Smooth muscle cell (in vitro differentiated cells): ENCODE measurements at regions not wholly inside any gene's neighbourhood (a gene's known extent, or its start where the extent isn't known, plus 50 kb on each side); places are given as distances from the start of the nearest gene placed in this dataset.

Source experiments
- DNase-seq: peaks from one replicate; lab custom pipeline; 2025; ENCODE audit not compliant: unreplicated experiment; lab: John Stamatoyannopoulos, UW
- H2AFZ ChIP-seq: fragments of 200-600 bp; sonication (generic); 2 replicates; pipeline ENCODE4 v1.6.0; 2016; ENCODE audit warnings: antibody characterized with exemption, low read depth, mild to moderate bottlenecking
- H3F3A ChIP-seq: fragments of 200-600 bp; sonication (generic); 2 replicates; pipeline ENCODE4 v1.6.0; 2017; ENCODE audit warnings: antibody characterized with exemption, low read depth
- H3K27ac ChIP-seq: fragments of 200-600 bp; sonication (generic); 2 replicates; pipeline ENCODE4 v1.5.1; 2016; ENCODE audit warnings: low read depth, mild to moderate bottlenecking
- H3K27me3 ChIP-seq: fragments of 200-600 bp; sonication (generic); 2 replicates; pipeline ENCODE4 v1.6.1; 2016; ENCODE audit warnings: low read depth, mild to moderate bottlenecking
- H3K36me3 ChIP-seq: fragments of 200-600 bp; sonication (generic); 2 replicates; pipeline ENCODE4 v1.5.1; 2016; ENCODE audit warnings: low read depth
- H3K4me1 ChIP-seq: fragments of 200-600 bp; sonication (generic); 2 replicates; pipeline ENCODE4 v1.5.1; 2016; ENCODE audit warnings: low read depth
- H3K4me2 ChIP-seq: fragments of 200-600 bp; sonication (generic); 2 replicates; pipeline ENCODE4 v1.6.0; 2016; ENCODE audit warnings: mild to moderate bottlenecking
- H3K4me3 ChIP-seq: fragments of 200-600 bp; sonication (generic); 2 replicates; pipeline ENCODE4 v1.5.1; 2016; ENCODE audit warnings: mild to moderate bottlenecking
- H3K79me2 ChIP-seq: fragments of 200-600 bp; sonication (generic); 2 replicates; pipeline ENCODE4 v1.6.0; 2016; ENCODE audit warnings: low read depth, mild to moderate bottlenecking
- H3K9ac ChIP-seq: fragments of 200-600 bp; sonication (generic); 2 replicates; pipeline ENCODE4 v1.6.0; 2016; ENCODE audit warnings: low read depth
- H3K9me3 ChIP-seq: fragments of 200-600 bp; sonication (generic); replicated peaks from 2 replicates; pipeline ENCODE4 v1.5.1; 2016; ENCODE audit warnings: low read depth
- H4K20me1 ChIP-seq: fragments of 200-600 bp; sonication (generic); 2 replicates; pipeline ENCODE4 v1.6.0; 2016; ENCODE audit warnings: low read depth
- WGBS: methylation state at CpG from one replicate; pipeline ENCODE4 v1.1.7; 2016; ENCODE audit warnings: low lambda C conversion rate; 5-methylcytosine and 5-hydroxymethylcytosine counted together
- TF ChIP-seq, protein P1 (sequence below): fragments of 200-600 bp; sonication (generic); IDR thresholded peaks from 2 replicates; pipeline ENCODE4 v1.5.1; 2017; ENCODE audit warnings: borderline replicate concordance, mild to moderate bottlenecking, antibody characterized with exemption; ENCODE audit not compliant: insufficient read depth, poor library complexity, severe bottlenecking

DNA sequence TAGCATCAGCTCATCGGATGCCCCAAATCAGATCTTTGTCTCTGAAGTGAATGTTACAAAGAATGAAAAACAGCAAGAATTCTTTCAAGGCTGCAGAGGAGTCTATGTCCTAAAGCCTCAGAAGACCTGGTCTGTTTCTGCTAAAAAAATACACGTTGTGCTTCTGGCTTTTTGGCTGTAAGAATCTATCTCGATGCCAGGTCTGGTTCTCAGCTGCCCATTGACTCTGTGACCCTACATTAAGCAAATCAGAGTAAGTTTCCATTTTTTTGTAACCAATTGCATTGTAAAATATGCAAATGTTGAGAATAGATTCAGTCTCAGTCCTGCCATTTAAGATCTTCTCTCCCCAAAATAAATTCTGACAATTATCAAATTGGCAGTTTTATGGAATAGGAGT, 705.4 kb downstream of the RFPL4B start:
- WGBS: 62% methylated on average over 3 of the region's 3 CpGs
- H3K79me2 ChIP-seq: no peaks in the 10 kb centered on the region
- DNase-seq: no peak
- H3K4me3 ChIP-seq: no peak overlapping the region
- no peaks in the 10 kb centered on the region for H3K9me3 ChIP-seq
- H3K27ac ChIP-seq: no peak overlapping the region
- H4K20me1 ChIP-seq: no peaks in the 10 kb centered on the region
- H3K4me1 ChIP-seq: peaks cover 31% of the 10 kb centered on the region
- H3K4me2 ChIP-seq: no peak overlapping the region
- no peaks in the 10 kb centered on the region for H3K36me3 ChIP-seq
- TF ChIP-seq, protein P1, sequence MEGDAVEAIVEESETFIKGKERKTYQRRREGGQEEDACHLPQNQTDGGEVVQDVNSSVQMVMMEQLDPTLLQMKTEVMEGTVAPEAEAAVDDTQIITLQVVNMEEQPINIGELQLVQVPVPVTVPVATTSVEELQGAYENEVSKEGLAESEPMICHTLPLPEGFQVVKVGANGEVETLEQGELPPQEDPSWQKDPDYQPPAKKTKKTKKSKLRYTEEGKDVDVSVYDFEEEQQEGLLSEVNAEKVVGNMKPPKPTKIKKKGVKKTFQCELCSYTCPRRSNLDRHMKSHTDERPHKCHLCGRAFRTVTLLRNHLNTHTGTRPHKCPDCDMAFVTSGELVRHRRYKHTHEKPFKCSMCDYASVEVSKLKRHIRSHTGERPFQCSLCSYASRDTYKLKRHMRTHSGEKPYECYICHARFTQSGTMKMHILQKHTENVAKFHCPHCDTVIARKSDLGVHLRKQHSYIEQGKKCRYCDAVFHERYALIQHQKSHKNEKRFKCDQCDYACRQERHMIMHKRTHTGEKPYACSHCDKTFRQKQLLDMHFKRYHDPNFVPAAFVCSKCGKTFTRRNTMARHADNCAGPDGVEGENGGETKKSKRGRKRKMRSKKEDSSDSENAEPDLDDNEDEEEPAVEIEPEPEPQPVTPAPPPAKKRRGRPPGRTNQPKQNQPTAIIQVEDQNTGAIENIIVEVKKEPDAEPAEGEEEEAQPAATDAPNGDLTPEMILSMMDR: no peak
- peak overlapping the region; percentile 42 for H2AFZ ChIP-seq
- H3K9ac ChIP-seq: no peak overlapping the region
- no peaks in the 10 kb centered on the region for H3F3A ChIP-seq
- no peaks in the 10 kb centered on the region for H3K27me3 ChIP-seq

DNA sequence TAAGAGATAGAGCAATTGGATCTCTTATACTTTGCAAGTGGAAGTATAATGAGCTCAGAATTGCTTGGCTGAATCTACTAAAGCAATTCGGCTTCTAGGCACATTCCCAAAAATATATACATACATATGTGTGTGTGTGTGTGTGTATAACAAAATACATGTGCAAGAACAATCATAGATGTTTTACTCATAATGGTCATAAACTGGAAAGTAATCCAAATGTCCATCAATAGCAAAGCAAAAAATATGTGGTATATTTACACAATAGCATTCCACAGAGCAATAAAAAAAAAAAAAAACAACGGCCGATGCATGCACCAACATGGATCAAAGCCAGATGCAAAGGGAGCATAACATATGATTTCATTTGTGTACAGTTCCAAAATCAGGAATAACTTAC, 707.9 kb downstream of the RFPL4B start:
- WGBS: 89% methylated on average over 3 of the region's 3 CpGs
- Histone ChIP-seq H3K36me3 (no peaks in the 10 kb centered on the region), H3F3A (no peaks in the 10 kb centered on the region), H3K9me3 (no peaks in the 10 kb centered on the region), H2AFZ (no peak overlapping the region), H3K9ac (no peak overlapping the region), H3K4me3 (no peak overlapping the region), H3K4me1 (peaks cover 21% of the 10 kb centered on the region), H3K4me2 (no peak overlapping the region), H3K27ac (no peak overlapping the region), H4K20me1 (no peaks in the 10 kb centered on the region), H3K27me3 (no peaks in the 10 kb centered on the region), H3K79me2 (no peaks in the 10 kb centered on the region)
- no peak for DNase-seq
- TF ChIP-seq, protein P1: no peak

GRCh38 chr6:113055998-113056397, 708.9 kb downstream of the RFPL4B start:
- no peak for DNase-seq
- H3K9ac ChIP-seq: no peak overlapping the region
- WGBS: 0% methylated on average over 1 of the region's 1 CpG
- TF ChIP-seq, protein P1: no peak
- H4K20me1 ChIP-seq: no peaks in the 10 kb centered on the region
- H3K4me2 ChIP-seq: no peak overlapping the region
- peaks cover 12% of the 10 kb centered on the region for H3K4me1 ChIP-seq
- no peaks in the 10 kb centered on the region for H3F3A ChIP-seq
- H3K79me2 ChIP-seq: no peaks in the 10 kb centered on the region
- no peak overlapping the region for H3K4me3 ChIP-seq
- no peak overlapping the region for H2AFZ ChIP-seq
- H3K27ac ChIP-seq: no peak overlapping the region
- no peaks in the 10 kb centered on the region for H3K9me3 ChIP-seq
- H3K36me3 ChIP-seq: no peaks in the 10 kb centered on the region
- no peaks in the 10 kb centered on the region for H3K27me3 ChIP-seq

DNA sequence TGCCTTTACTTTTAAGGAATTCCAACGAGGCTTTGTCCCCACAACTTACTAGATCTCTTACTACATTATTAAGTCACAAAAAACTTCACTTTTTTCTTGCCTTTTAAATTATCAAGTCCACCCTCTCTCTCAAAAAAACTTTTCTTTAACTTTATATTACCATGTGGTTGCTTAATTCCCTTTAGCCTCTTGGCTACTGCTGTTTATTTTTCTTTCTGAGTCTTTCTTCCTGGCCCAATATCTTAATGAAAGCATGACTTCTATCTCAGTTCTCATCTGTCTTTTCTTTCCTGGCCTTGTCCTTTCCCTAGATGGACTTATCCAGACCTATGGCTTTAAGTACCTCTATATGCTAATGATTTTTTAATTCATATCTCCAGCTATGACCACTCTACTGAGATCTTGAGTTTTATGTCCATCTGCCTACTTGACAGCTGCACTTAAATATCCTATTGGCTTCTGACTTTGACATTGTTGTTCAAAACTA, 710.5 kb downstream of the RFPL4B start:
- 53% methylated on average over 1 of the region's 1 CpG for WGBS
- Histone ChIP-seq H3K27me3 (no peaks in the 10 kb centered on the region), H3K27ac (peak overlapping the region; percentile 0), H2AFZ (no peak overlapping the region), H3K79me2 (no peaks in the 10 kb centered on the region), H3K9me3 (no peaks in the 10 kb centered on the region), H3K4me3 (no peak overlapping the region), H3K9ac (no peak overlapping the region), H3K36me3 (no peaks in the 10 kb centered on the region), H4K20me1 (no peaks in the 10 kb centered on the region), H3F3A (no peaks in the 10 kb centered on the region), H3K4me2 (peak overlapping the region; percentile 13), H3K4me1 (peaks cover 2% of the 10 kb centered on the region)
- TF ChIP-seq, protein P1: no peak
- DNase-seq: no peak
